Sigmoid colon (tissue), 4 donors: ENCODE measurements at regions not wholly inside any gene's neighbourhood (a gene's known extent, or its start where the extent isn't known, plus 50 kb on each side); places are given as distances from the start of the nearest gene placed in this dataset.

Source experiments
- CTCF ChIP-seq, 4 experiments: fragments of 450-650 bp in 3 of 4; fragments of 200-600 bp in 1 of 4; IDR thresholded peaks; one replicate each; pipeline ENCODE4 v1.5.1; 2016 to 2019; ENCODE audit warnings: antibody characterized with exemption in 4 of 4, mild to moderate bottlenecking in 3 of 4, moderate library complexity in 2 of 4
- POLR2AphosphoS5 ChIP-seq, 4 donors: sonication (generic); formaldehyde crosslinking; IDR thresholded peaks; one replicate each; pipeline ENCODE4 v1.6.1; 2017; ENCODE audit warnings: antibody characterized with exemption in 4 of 4

GRCh38 chr7:53940483-53940882 is 601.7 kb upstream of the VSTM2A start:
- no peak for TF ChIP-seq CTCF (IDR thresholded peaks at IDR 0.05)
- TF ChIP-seq POLR2AphosphoS5 (IDR thresholded peaks at IDR 0.05) = no peak
